Osteoblast (primary cell): ENCODE measurements at regions not wholly inside any gene's neighbourhood (a gene's known extent, or its start where the extent isn't known, plus 50 kb on each side); places are given as distances from the start of the nearest gene placed in this dataset.

Experiments used
- DNase-seq: peaks from one replicate; pipeline ENCODE4 v3.0.0; 2011; ENCODE audit warnings: low spot score, mixed read lengths; ENCODE audit not compliant: insufficient read length; ENCODE audit errors: missing footprints
- H2AFZ ChIP-seq: 2 replicates; pipeline ENCODE4 v1.6.0; 2011; ENCODE audit warnings: mild to moderate bottlenecking, low read length
- H3K27ac ChIP-seq: 2 replicates; pipeline ENCODE4 v1.5.1; 2011; ENCODE audit warnings: mild to moderate bottlenecking, low read depth, low read length, moderate library complexity
- H3K27me3 ChIP-seq: 2 replicates; pipeline ENCODE4 v1.6.0; 2012; ENCODE audit warnings: mild to moderate bottlenecking, control low read depth, inconsistent platforms, low read length, moderate library complexity; ENCODE audit not compliant: insufficient read depth
- H3K36me3 ChIP-seq: 2 replicates; pipeline ENCODE4 v1.5.1; 2011; ENCODE audit warnings: mild to moderate bottlenecking, low read length, control low read depth, moderate library complexity; ENCODE audit not compliant: insufficient read depth
- H3K4me1 ChIP-seq: 2 replicates; pipeline ENCODE4 v1.5.1; 2011; ENCODE audit warnings: mild to moderate bottlenecking, low read length, control low read depth, moderate library complexity; ENCODE audit not compliant: insufficient read depth
- H3K4me2 ChIP-seq: 2 replicates; pipeline ENCODE4 v1.6.0; 2011; ENCODE audit warnings: mild to moderate bottlenecking, low read length; ENCODE audit not compliant: insufficient read depth
- H3K4me3 ChIP-seq: fragments of 200-600 bp; sonication (generic); 3 replicates; pipeline ENCODE4 v1.5.1; 2012; ENCODE audit warnings: mild to moderate bottlenecking, low read length, inconsistent platforms; ENCODE audit not compliant: insufficient read depth
- H3K79me2 ChIP-seq: 2 replicates; pipeline ENCODE4 v1.6.0; 2012; ENCODE audit warnings: mild to moderate bottlenecking, low read length, control low read depth, inconsistent platforms; ENCODE audit not compliant: insufficient read depth
- H3K9me3 ChIP-seq: 2 replicates; pipeline ENCODE4 v1.5.1; 2011; ENCODE audit warnings: low read depth, low read length, control low read depth
- H4K20me1 ChIP-seq: 2 replicates; pipeline ENCODE4 v1.6.0; 2012; ENCODE audit warnings: mild to moderate bottlenecking, low read length, control low read depth; ENCODE audit not compliant: insufficient read depth
- TF ChIP-seq, protein P1 (sequence below): IDR thresholded peaks from 2 replicates; pipeline ENCODE4 v1.5.1; 2011; ENCODE audit warnings: mild to moderate bottlenecking, low read depth, low read length, moderate library complexity; ENCODE audit errors: extremely low read depth

DNA sequence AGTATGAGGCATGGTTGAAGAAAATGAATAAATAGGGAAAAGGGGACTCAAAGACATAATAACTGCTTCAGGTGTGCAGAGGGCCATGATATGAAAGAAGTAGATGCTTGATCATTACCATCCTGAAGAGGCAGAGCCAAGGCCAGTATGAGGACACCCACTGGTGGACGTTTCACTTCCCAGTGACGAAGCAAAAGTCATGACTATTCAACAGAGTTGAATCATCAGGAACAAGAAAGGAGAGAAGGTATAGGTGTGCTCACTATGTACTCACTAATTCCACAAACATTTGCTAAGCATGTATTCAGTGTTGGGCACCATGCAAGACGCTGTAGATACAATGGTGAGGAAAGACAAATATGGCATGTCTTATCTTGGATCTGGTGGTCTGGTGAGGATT lies 319.2 kb upstream of the RUNX1 start:
- TF ChIP-seq, protein P1, sequence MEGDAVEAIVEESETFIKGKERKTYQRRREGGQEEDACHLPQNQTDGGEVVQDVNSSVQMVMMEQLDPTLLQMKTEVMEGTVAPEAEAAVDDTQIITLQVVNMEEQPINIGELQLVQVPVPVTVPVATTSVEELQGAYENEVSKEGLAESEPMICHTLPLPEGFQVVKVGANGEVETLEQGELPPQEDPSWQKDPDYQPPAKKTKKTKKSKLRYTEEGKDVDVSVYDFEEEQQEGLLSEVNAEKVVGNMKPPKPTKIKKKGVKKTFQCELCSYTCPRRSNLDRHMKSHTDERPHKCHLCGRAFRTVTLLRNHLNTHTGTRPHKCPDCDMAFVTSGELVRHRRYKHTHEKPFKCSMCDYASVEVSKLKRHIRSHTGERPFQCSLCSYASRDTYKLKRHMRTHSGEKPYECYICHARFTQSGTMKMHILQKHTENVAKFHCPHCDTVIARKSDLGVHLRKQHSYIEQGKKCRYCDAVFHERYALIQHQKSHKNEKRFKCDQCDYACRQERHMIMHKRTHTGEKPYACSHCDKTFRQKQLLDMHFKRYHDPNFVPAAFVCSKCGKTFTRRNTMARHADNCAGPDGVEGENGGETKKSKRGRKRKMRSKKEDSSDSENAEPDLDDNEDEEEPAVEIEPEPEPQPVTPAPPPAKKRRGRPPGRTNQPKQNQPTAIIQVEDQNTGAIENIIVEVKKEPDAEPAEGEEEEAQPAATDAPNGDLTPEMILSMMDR: no peak

DNA sequence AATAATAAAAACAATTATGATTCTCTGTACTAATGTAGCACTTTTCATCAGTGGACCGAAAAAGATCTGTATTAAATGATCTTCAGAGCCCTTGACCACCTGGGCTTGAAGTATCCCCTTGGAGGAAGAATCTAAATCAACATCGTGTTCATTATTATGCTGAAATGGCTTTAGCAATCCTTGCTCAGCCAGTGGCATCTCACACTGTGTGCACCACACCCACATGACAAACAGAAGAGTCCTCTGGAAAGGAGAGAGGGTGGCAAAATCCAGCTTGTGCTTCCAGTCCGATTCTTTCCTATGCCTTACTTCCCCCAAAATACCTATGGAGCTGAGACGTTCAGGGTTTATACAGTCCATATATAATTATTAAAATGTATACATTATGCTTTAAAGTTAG lies 318.5 kb upstream of the RUNX1 start:
- Histone ChIP-seq H3K27me3 (no peaks in the 10 kb centered on the region), H3K36me3 (no peaks in the 10 kb centered on the region), H4K20me1 (no peaks in the 10 kb centered on the region), H3K9me3 (no peaks in the 10 kb centered on the region), H3K27ac (peak overlapping the region; percentile 83), H3K79me2 (no peaks in the 10 kb centered on the region), H2AFZ (no peak overlapping the region), H3K4me3 (no peak overlapping the region), H3K4me2 (no peak overlapping the region), H3K4me1 (peaks cover 13% of the 10 kb centered on the region)
- DNase-seq: no peak
- TF ChIP-seq, protein P1: no peak

More for the DNA sequence above, 319.2 kb upstream of the RUNX1 start:
- Histone ChIP-seq H3K27me3 (no peaks in the 10 kb centered on the region), H3K4me3 (no peak overlapping the region), H3K4me1 (peaks cover 13% of the 10 kb centered on the region), H4K20me1 (no peaks in the 10 kb centered on the region), H2AFZ (no peak overlapping the region), H3K9me3 (no peaks in the 10 kb centered on the region), H3K79me2 (no peaks in the 10 kb centered on the region), H3K36me3 (no peaks in the 10 kb centered on the region), H3K4me2 (no peak overlapping the region), H3K27ac (no peak overlapping the region)
- no peak for DNase-seq

DNA sequence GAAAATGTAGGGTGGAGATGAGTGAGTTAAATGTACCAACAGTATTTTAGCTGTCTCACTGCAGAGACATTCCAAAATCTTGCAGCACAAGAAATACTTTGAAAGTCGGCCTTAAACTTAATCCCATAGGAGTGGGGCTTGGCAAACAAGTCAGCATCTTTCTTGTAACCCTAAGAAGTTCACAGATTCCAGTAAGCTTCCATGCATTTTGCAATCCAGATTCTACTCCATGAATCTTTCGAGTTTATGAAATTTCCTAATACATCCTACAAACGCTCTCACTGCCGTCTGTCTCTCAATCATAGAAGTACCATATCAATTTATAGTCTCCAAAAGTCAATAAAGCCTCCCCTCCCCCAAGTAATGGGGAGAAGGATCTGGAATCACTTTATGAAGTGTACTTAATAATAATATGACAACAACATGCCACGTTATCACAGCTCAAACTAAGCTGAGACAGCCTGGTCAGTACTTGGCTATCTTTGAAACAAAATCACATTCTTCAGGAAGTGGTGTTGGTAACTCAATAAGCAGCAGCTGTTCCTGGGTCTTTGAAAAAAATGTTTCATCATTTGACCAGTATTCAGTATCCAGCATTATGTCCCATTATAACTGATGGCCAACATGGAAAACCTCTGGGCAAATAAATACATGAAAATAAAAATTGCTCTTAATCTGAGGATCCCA lies 317.4 kb upstream of the RUNX1 start:
- H3K36me3 ChIP-seq: no peaks in the 10 kb centered on the region
- H3K4me2 ChIP-seq: peak overlapping the region; percentile 72
- H3K27ac ChIP-seq: peak overlapping the region; percentile 83
- peaks cover 13% of the 10 kb centered on the region for H3K4me1 ChIP-seq
- no peaks in the 10 kb centered on the region for H4K20me1 ChIP-seq
- no peaks in the 10 kb centered on the region for H3K27me3 ChIP-seq
- H3K9me3 ChIP-seq: no peaks in the 10 kb centered on the region
- peak overlapping the region; percentile 53 for H2AFZ ChIP-seq
- DNase-seq: peak; percentile 43
- no peak overlapping the region for H3K4me3 ChIP-seq
- TF ChIP-seq, protein P1: no peak
- no peaks in the 10 kb centered on the region for H3K79me2 ChIP-seq

DNA sequence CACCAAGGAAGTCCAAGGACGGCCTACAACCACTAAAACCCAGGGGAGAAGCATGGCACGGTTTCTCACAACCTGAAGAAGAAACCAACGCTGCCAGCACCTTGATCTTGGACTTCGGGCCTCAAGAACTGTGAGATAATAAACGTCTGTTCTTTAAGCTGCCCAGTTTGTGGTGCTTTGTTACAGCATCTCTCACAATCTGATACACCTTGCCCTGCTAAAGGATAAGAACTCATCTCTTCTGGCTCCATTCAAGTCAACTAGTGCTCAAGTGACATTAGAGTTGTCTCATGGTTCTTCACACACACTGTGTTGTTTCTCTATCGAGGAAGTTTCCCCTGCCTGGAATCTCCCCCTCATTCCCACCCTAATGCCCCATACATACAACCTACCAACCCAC lies 314.4 kb upstream of the RUNX1 start:
- Histone ChIP-seq H3K27ac (no peak overlapping the region), H3K27me3 (no peaks in the 10 kb centered on the region), H3K36me3 (no peaks in the 10 kb centered on the region), H3K79me2 (no peaks in the 10 kb centered on the region), H4K20me1 (no peaks in the 10 kb centered on the region), H3K4me1 (peaks cover 13% of the 10 kb centered on the region), H3K4me2 (no peak overlapping the region), H3K9me3 (no peaks in the 10 kb centered on the region), H2AFZ (no peak overlapping the region), H3K4me3 (no peak overlapping the region)
- TF ChIP-seq, protein P1: no peak
- DNase-seq: no peak
